ENCODE measurements at regions not wholly inside any gene's neighbourhood (a gene's known extent, or its start where the extent isn't known, plus 50 kb on each side); places are given as distances from the start of the nearest gene placed in this dataset.

DNA sequence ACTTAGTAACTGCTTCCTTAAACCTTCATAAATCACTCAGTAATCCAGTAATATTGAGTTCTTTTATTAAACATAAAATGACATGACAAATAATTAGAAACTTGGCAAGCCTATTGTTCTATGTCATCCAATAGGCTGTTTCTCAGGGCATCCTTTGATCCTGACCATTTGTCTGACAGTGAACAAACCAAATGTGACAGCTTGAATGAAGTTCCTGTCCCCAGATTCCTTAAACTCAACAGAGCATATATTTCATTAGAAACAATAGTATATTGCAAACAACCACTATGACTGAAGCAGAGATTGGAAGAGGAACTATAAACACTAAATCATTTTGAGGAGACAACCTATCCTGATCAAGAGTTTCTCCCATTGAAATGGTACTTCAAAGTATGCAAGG is 113.6 kb upstream of the MDFIC2 start:
- FAIRE-seq, result no peak
- BruUV-seq (replicated peaks), result no TSS peak
- Histone ChIP-seq H3K4me1 (ENCODE audit: control insufficient read depth, extremely low read depth, insufficient read depth, low read length) (no peaks in the 10 kb centered on the region), H3K4me2 (ENCODE audit: insufficient read depth, low read length) (no peak overlapping the region), H3K4me3 (replicated peaks in 1 of 3; ENCODE audit: insufficient read depth in 1 of 3, low read depth in 1 of 3, low read length in 3 of 3) (no peak overlapping the region), H3K9me1 (replicated peaks; ENCODE audit: control insufficient read depth, extremely low read depth, insufficient read depth, low read length) (no peaks in the 10 kb centered on the region), H3K9me3 (replicated peaks; ENCODE audit: control insufficient read depth, insufficient read depth, low read length) (no peaks in the 10 kb centered on the region), H2AFZ (ENCODE audit: low read depth, low read length) (no peak overlapping the region), H4K20me1 (replicated peaks; ENCODE audit: control insufficient read depth, extremely low read depth, insufficient read depth, low read length) (no peaks in the 10 kb centered on the region), H3K27me3 (ENCODE audit: control insufficient read depth in 2 of 2, insufficient read depth in 2 of 2, low read length in 2 of 2) (peaks cover 0 to 4% of the 10 kb centered on the region in 2 experiments), H3K27ac (ENCODE audit: insufficient read depth, low read depth, low read length) (no peak overlapping the region), H3K9ac (replicated peaks; ENCODE audit: extremely low read depth, insufficient read depth, low read length) (no peak overlapping the region), H3K79me2 (ENCODE audit: control insufficient read depth, insufficient read depth, low read length) (no peaks in the 10 kb centered on the region), H3K36me3 (ENCODE audit: control insufficient read depth in 2 of 2, extremely low read depth in 1 of 2, insufficient read depth in 2 of 2, low read length in 2 of 2) (no peaks in the 10 kb centered on the region)
- CTCF ChIA-PET, result no interaction called here
- POLR2A ChIA-PET, result no interaction called here
- DNase-seq (ENCODE audit: low read depth, low spot score), result no peak
- intact Hi-C loops (cut with micrococcal nuclease) (no loop called here), dilution Hi-C loops (cut with MboI; ENCODE audit: extremely low pct_ligation_motif_present, low sequenced_read_pairs) (no loop called here)
- no peak for TF ChIP-seq JUN (IDR thresholded peaks at IDR 0.05; ENCODE audit: borderline replicate concordance, insufficient read depth, insufficient read length, low read depth)
- no peak for TF ChIP-seq FOS (IDR thresholded peaks at IDR 0.05; ENCODE audit: borderline replicate concordance, insufficient read depth, low read length)
- TF ChIP-seq POLR2AphosphoS5 (IDR thresholded peaks at IDR 0.05; ENCODE audit: insufficient read depth, low read depth, low read length), result no peak
- no peak for TF ChIP-seq EZH2 (IDR thresholded peaks at IDR 0.05; ENCODE audit: borderline replicate concordance, low read depth, low read length, severe bottlenecking)
- no peak for TF ChIP-seq MAX (IDR thresholded peaks at IDR 0.05; ENCODE audit: insufficient read depth, insufficient read length)
- TF ChIP-seq POLR2A (IDR thresholded peaks at IDR 0.05; ENCODE audit: low read depth, low read length), result no peak
- no peak for TF ChIP-seq MYC (IDR thresholded peaks at IDR 0.05; ENCODE audit: low read depth, low read length)
- TF ChIP-seq, protein P1, sequence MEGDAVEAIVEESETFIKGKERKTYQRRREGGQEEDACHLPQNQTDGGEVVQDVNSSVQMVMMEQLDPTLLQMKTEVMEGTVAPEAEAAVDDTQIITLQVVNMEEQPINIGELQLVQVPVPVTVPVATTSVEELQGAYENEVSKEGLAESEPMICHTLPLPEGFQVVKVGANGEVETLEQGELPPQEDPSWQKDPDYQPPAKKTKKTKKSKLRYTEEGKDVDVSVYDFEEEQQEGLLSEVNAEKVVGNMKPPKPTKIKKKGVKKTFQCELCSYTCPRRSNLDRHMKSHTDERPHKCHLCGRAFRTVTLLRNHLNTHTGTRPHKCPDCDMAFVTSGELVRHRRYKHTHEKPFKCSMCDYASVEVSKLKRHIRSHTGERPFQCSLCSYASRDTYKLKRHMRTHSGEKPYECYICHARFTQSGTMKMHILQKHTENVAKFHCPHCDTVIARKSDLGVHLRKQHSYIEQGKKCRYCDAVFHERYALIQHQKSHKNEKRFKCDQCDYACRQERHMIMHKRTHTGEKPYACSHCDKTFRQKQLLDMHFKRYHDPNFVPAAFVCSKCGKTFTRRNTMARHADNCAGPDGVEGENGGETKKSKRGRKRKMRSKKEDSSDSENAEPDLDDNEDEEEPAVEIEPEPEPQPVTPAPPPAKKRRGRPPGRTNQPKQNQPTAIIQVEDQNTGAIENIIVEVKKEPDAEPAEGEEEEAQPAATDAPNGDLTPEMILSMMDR (IDR thresholded peaks at IDR 0.05; ENCODE audit: extremely low read depth in 1 of 2, insufficient read depth in 1 of 2, low read depth in 1 of 2, low read length in 2 of 2), result no peak
- no peak for TF ChIP-seq GATA2 (IDR thresholded peaks at IDR 0.05; ENCODE audit: insufficient read depth, insufficient read length, low read depth, low read length)

All from endothelial cell of umbilical vein (primary cell).